ENCODE measurements at regions not wholly inside any gene's neighbourhood (a gene's known extent, or its start where the extent isn't known, plus 50 kb on each side); places are given as distances from the start of the nearest gene placed in this dataset.

DNA sequence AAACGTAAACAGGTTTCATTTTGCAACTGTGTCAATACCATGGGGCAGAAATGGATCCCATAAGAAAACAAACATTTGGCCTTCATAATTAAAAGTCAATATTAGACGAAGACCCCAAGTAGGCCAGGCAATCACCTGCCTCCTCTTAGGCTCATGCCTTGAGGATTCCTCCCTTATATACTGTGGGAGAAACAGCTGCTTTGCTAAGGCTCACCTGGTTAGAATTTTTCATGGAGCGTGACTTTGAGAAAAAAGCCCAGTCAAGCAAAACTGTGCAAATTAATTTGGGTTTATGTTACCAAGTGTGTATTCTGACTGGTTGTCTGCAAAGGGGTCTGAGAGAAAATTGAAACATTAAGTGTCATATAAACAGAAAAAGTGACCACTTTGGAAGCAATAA lies 605.3 kb upstream of the USP24 start:
- TF ChIP-seq, protein P1, sequence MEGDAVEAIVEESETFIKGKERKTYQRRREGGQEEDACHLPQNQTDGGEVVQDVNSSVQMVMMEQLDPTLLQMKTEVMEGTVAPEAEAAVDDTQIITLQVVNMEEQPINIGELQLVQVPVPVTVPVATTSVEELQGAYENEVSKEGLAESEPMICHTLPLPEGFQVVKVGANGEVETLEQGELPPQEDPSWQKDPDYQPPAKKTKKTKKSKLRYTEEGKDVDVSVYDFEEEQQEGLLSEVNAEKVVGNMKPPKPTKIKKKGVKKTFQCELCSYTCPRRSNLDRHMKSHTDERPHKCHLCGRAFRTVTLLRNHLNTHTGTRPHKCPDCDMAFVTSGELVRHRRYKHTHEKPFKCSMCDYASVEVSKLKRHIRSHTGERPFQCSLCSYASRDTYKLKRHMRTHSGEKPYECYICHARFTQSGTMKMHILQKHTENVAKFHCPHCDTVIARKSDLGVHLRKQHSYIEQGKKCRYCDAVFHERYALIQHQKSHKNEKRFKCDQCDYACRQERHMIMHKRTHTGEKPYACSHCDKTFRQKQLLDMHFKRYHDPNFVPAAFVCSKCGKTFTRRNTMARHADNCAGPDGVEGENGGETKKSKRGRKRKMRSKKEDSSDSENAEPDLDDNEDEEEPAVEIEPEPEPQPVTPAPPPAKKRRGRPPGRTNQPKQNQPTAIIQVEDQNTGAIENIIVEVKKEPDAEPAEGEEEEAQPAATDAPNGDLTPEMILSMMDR (IDR thresholded peaks at IDR 0.05): no peak
- TF ChIP-seq POLR2A (IDR thresholded peaks at IDR 0.05) (no peak), EP300 (IDR thresholded peaks at IDR 0.05) (no peak)

All from tibial nerve (tissue), 4 donors.